Fibroblast of mammary gland (primary cell): ENCODE measurements at regions not wholly inside any gene's neighbourhood (a gene's known extent, or its start where the extent isn't known, plus 50 kb on each side); places are given as distances from the start of the nearest gene placed in this dataset.

Experiments
- DNase-seq: peaks from one replicate; pipeline ENCODE4 v3.0.0-alpha.2; 2010; ENCODE audit warnings: low read depth
- H3K4me3 ChIP-seq: 2 replicates; pipeline ENCODE4 v1.5.1; 2011; ENCODE audit warnings: low read depth, mild to moderate bottlenecking, low read length, moderate library complexity; ENCODE audit not compliant: control insufficient read depth
- TF ChIP-seq, protein P1 (sequence below): conservative IDR thresholded peaks from 2 replicates; pipeline ENCODE4 v1.5.1; 2011; ENCODE audit warnings: low read depth, low read length, inconsistent platforms; ENCODE audit not compliant: control insufficient read depth, insufficient read depth

DNA sequence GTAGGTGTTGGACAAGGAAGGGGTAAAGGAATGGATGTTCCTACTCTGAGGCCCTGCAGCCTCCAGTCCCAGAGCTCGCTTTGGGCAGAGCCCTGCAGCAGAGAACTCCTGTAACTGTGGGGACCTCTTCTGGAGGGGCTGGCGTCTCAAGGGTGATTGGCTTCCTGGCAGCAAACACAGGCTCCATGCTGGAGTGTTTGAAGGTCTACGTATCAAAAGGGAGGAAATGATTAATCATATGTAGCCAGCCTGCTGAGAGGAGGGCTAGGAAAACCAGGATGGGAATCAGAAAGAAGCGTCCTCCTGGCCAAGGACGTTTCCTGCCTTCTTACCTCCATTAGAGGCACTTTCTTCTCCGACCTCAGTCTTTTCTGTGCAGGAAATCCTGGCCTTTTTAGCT is 208.5 kb downstream of the TSHZ3 start:
- TF ChIP-seq, protein P1, sequence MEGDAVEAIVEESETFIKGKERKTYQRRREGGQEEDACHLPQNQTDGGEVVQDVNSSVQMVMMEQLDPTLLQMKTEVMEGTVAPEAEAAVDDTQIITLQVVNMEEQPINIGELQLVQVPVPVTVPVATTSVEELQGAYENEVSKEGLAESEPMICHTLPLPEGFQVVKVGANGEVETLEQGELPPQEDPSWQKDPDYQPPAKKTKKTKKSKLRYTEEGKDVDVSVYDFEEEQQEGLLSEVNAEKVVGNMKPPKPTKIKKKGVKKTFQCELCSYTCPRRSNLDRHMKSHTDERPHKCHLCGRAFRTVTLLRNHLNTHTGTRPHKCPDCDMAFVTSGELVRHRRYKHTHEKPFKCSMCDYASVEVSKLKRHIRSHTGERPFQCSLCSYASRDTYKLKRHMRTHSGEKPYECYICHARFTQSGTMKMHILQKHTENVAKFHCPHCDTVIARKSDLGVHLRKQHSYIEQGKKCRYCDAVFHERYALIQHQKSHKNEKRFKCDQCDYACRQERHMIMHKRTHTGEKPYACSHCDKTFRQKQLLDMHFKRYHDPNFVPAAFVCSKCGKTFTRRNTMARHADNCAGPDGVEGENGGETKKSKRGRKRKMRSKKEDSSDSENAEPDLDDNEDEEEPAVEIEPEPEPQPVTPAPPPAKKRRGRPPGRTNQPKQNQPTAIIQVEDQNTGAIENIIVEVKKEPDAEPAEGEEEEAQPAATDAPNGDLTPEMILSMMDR = no peak
- peak; percentile 45 for DNase-seq
- H3K4me3 ChIP-seq = no peak overlapping the region

DNA sequence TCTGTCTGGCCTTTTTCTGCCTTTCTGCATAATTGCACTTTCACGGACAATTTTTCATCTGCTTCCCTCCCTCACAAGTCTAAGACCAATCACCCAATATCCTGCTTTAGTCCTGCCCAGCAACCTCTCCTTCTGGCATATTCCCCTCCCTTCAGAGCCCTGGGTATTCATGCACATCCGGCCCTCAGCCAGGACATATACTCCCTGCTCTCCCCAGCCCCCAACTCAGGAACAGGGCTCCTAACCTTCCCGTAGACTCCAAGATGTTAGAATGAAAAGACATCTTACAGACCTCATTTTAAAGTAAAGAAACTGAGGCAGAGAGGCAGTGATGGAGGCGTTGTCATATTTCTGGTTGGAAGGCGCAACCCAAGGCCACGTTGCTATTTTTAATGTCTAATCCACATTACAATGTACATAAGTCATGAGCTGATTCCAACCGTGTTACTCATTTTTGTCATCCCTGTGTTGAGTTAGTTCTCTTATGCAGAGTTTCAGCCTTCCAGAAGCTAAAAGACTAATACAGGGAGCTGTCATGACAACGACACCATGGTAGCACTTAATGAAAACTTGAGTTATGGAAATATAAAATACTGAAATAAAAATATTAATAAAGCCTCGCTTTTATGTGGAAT is 209.2 kb downstream of the TSHZ3 start:
- no peak overlapping the region for H3K4me3 ChIP-seq
- TF ChIP-seq, protein P1 = no peak
- peak; percentile 83 for DNase-seq

DNA sequence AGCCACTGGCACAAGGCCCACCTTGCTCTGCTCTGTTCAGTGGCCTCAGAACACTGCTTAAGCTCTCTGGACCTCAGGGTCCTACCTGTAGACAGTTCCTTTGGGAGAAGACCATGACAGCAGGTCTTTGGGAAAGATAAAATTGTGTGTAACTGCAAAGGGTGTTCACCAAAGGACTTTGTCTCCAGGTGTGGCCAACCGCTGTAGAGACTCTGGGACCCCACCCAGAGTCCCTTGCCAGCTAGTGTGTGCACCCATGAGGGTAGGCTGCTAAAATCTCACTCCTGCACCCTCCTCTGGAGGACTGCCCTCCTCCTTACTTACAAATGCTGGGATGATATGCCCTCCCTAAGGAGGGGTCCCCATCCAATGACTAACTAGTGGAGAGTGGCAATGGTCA is 211.2 kb downstream of the TSHZ3 start:
- TF ChIP-seq, protein P1 = no peak
- DNase-seq = no peak
- H3K4me3 ChIP-seq = no peak overlapping the region

DNA sequence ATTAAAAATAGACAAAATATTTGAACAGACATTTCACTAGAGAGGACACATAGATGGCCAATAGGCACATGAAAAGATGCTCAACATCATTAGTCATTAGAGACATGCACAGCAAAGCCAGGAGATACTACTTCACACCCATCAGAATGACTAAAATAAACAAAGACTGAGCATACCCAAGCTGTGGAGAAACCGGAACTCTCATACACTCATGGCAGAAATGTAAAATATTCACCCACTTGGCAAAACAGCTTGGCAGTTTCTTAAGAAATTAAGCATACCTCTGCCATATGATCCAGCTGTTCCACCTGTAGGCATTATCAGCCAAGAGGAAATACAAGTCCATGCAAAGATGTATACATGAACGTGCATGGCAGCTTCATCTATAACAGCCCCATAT is 213.4 kb downstream of the TSHZ3 start:
- peak; percentile 56 for DNase-seq
- H3K4me3 ChIP-seq = no peak overlapping the region
- TF ChIP-seq, protein P1 = no peak

DNA sequence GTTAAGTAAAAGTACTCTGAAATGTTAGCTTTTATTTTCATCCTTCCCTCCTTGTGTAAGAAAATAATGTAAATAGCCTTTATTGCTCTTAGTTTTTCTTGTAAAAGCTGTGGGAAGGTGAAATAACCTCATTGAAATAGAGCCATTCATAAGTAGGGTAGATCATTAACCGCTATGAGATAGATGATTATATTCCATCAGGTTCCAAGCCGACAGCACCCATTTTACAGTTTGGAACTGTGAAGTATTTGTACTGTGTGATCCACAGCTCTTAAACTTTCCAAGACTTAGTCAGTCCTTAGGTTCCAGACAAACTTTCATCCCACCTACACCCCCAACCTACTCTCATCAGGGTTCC is 216.5 kb downstream of the TSHZ3 start:
- TF ChIP-seq, protein P1 = no peak
- no peak for DNase-seq
- H3K4me3 ChIP-seq = no peak overlapping the region

DNA sequence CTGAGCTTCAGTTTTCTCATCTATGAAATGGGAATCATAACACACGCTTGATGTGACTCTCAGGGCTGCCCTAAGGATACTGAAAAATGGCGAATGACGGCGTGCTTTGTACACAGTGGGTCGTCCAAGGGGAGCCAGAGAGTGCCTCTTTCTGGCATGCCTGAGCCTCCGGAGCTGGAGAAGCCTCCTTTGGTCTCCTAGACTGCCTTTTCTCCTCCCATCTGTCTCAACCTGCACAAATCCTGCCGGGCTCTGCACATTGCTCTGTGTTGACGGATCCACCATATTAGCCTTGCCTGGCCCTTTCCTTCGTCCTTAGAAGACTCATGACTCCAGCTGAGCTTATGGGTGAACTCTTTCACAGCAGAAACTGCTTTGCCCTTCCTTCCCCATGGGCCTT is 220.9 kb downstream of the TSHZ3 start:
- no peak for DNase-seq
- no peak overlapping the region for H3K4me3 ChIP-seq
- TF ChIP-seq, protein P1 = no peak
